ENCODE measurements at regions not wholly inside any gene's neighbourhood (a gene's known extent, or its start where the extent isn't known, plus 50 kb on each side); places are given as distances from the start of the nearest gene placed in this dataset.

DNA sequence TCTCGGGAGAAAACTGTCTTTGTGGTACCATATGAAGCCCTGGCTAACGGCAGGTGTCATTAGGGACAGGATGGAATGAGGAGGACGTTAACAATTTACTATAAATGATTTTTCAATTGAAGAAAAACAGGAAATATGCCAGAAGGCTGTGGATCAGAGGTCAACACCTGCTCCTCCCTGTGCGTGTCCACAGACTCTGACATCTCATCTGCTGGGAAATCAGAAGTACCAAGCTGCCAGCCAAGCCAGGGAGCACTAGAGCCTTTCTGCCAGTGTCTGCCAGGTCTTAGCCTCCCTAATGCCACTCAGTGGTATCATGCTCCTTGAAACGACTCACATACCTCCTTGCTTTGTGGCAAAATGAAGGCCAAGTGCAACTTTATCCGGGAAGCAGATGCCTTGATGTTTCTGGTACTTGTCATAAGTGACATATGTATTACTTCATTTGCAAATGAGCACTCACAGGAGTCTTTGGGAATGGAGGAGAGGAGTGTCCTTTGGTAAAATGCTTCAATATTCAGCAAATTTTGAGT is 541.1 kb downstream of the SATB2 start:
- Mint-ChIP-seq H3K36me3 (no peaks in the 10 kb centered on the region), H3K27me3 (peaks cover 0 to 1% of the 10 kb centered on the region in 2 donors), H3K9me3 (peaks cover 0 to 3% (median 0%) of the 10 kb centered on the region in 8 donors), H3K4me1 (no peaks in the 10 kb centered on the region), H3K27ac (no peak overlapping the region), H3K4me3 (no peak overlapping the region)
- Histone ChIP-seq H3K4me1 (ENCODE audit: insufficient read depth, low read length) (no peaks in the 10 kb centered on the region), H3K36me3 (ENCODE audit: insufficient read depth, low read length) (no peaks in the 10 kb centered on the region), H3K27me3 (ENCODE audit: insufficient read depth, low read length) (no peaks in the 10 kb centered on the region), H3K9me3 (ENCODE audit: control insufficient read depth in 1 of 2, low read length in 2 of 2) (no peaks in the 10 kb centered on the region), H3K4me3 (ENCODE audit: low read length in 2 of 2) (no peak overlapping the region), H3K27ac (ENCODE audit: low read depth, low read length) (no peak overlapping the region)
- CTCF ChIA-PET (ENCODE audit: partially characterized antibody) = no interaction called here
- no peak for DNase-seq
- intact Hi-C loops (cut with micrococcal nuclease) = no loop called here
- POLR2A ChIA-PET (ENCODE audit: partially characterized antibody) = no interaction called here

DNA sequence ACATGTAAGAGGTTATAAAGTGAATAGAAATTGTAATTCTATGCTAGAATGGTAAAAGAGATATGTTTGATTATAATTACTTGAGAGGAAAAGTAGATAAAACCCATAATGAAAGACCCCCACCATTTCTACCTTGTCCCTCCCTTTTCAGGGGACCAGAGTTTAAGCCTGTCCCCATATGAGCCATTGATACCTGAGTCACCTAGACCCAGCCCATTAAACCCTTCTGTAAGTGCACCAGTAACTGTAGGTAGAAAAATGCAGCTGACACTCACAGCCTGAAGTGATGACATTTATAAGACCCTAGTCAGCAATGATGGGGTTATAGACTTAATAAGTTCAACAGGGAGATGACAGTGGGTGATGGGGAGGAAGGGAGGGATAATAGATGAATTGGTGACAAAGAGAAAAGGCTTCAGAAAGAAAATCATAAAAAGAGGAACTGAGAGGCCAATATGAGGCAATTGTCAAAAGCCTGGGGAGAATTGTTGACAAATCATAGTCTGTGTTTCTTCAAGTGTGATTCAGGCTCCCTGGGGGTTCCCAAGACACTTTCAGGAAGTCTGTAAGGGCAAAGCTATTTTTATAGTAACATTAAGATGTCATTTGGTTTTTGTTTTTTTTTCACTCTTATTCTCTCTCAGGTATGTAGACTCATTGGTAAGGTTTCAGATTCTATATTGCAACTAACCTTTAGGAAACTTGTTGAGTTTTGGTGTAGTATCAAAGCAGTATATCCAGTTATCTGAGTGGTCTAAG is 544.2 kb downstream of the SATB2 start:
- no peaks in the 10 kb centered on the region for H3K27me3 ChIP-seq (ENCODE audit: insufficient read depth, low read length)
- no peaks in the 10 kb centered on the region for H3K9me3 ChIP-seq (ENCODE audit: control insufficient read depth in 1 of 2, low read length in 2 of 2)
- intact Hi-C loops (cut with micrococcal nuclease) = no loop called here
- Mint-ChIP-seq H3K4me1 (no peaks in the 10 kb centered on the region), H3K27ac (no peak overlapping the region), H3K27me3 (no peaks in the 10 kb centered on the region), H3K4me3 (no peak overlapping the region), H3K36me3 (no peaks in the 10 kb centered on the region), H3K9me3 (peaks cover 0 to 3% (median 0%) of the 10 kb centered on the region in 8 donors)
- CTCF ChIA-PET (ENCODE audit: partially characterized antibody) = no interaction called here
- H3K4me3 ChIP-seq (ENCODE audit: low read length in 2 of 2) = no peak overlapping the region
- no peak for DNase-seq
- POLR2A ChIA-PET (ENCODE audit: partially characterized antibody) = no interaction called here
- H3K36me3 ChIP-seq (ENCODE audit: insufficient read depth, low read length) = no peaks in the 10 kb centered on the region
- H3K4me1 ChIP-seq (ENCODE audit: insufficient read depth, low read length) = no peaks in the 10 kb centered on the region
- no peak overlapping the region for H3K27ac ChIP-seq (ENCODE audit: low read depth, low read length)

DNA sequence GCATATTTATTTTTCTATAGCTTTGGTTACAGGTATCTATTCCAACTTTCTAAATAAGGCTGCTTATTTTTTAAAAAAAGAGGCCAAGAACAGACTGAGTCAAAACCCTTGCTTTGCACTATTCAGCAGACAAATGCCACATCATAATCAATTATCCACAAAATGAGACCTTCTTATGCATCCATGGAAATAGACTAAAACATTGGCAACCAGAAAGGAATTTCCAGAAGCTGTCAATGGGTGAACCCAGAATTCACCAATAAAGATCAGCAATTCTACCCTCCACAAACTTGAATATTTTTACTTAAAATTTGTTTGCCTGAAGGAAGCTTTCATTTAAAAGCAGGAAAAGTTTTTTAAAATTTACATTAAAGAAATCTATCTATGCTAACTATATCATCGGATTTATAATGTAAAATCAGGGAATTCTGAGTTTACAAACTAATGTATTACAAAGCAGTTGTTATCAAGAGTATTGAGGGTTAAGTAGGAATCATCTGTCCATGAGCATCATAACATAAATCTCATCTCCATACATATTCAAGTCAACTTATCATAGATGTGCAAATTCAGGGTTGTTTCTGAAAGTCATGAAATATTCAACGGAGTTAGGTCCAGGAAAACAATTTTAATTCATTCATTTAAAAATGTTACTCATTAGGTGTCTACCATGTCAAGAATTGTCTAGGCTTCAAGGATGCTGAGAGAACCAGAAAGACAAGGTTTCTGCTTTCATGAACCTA is 548.0 kb downstream of the SATB2 start:
- no peaks in the 10 kb centered on the region for H3K27me3 ChIP-seq (ENCODE audit: insufficient read depth, low read length)
- no peak overlapping the region for H3K27ac ChIP-seq (ENCODE audit: low read depth, low read length)
- no peaks in the 10 kb centered on the region for H3K36me3 Mint-ChIP-seq
- peaks cover 0 to 2% (median 0%) of the 10 kb centered on the region in 8 donors for H3K9me3 Mint-ChIP-seq
- ChIA-PET POLR2A (ENCODE audit: partially characterized antibody) (no interaction called here), CTCF (ENCODE audit: partially characterized antibody) (no interaction called here)
- H3K4me3 Mint-ChIP-seq = no peak overlapping the region
- H3K4me1 Mint-ChIP-seq = no peaks in the 10 kb centered on the region
- no peaks in the 10 kb centered on the region for H3K9me3 ChIP-seq (ENCODE audit: control insufficient read depth in 1 of 2, low read length in 2 of 2)
- H3K4me3 ChIP-seq (ENCODE audit: low read length in 2 of 2) = no peak overlapping the region
- H3K4me1 ChIP-seq (ENCODE audit: insufficient read depth, low read length) = no peaks in the 10 kb centered on the region
- intact Hi-C loops (cut with micrococcal nuclease) = no loop called here
- no peaks in the 10 kb centered on the region for H3K27me3 Mint-ChIP-seq
- no peak for DNase-seq
- H3K36me3 ChIP-seq (ENCODE audit: insufficient read depth, low read length) = no peaks in the 10 kb centered on the region
- no peak overlapping the region for H3K27ac Mint-ChIP-seq

DNA sequence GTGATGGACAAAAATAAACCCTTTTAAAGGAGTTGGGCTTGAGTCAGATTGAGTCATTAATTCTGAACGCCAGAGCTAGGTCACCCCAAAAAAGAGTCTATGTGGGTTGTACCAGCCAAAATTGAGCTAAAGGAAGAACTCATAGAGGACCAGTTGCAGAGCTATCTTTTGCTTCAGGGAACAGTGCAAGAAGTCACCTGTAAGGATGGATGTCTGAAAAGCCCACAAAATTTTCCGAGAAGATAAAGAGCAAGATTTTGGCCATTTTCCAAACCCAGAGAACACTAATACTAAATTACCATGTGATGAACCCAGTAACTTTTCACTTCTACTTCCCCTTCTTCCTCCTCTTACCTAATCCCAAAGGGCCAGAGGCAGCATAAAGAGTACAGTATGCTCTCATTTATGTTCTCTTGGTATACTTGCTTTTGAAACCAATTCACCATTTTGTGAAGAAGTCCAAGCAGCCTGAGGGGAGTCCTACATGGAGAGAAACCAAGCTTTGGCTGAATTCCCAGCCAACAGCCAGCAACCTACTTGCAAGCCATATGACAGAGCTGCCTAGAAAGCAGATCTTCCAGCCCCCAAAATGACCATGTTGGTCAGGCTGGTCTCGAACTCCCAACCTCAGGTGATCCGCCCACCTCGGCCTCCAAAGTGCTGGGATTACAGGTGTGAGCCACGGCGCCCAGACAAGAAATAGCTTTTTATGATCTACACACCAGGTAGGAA is 551.7 kb downstream of the SATB2 start:
- Histone ChIP-seq H3K4me3 (ENCODE audit: low read length in 2 of 2) (no peak overlapping the region), H3K27ac (ENCODE audit: low read depth, low read length) (no peak overlapping the region), H3K36me3 (ENCODE audit: insufficient read depth, low read length) (no peaks in the 10 kb centered on the region), H3K9me3 (ENCODE audit: control insufficient read depth in 1 of 2, low read length in 2 of 2) (no peaks in the 10 kb centered on the region), H3K27me3 (ENCODE audit: insufficient read depth, low read length) (no peaks in the 10 kb centered on the region), H3K4me1 (ENCODE audit: insufficient read depth, low read length) (no peaks in the 10 kb centered on the region)
- Mint-ChIP-seq H3K4me1 (no peaks in the 10 kb centered on the region), H3K4me3 (no peak overlapping the region), H3K9me3 (peaks cover 0 to 2% (median 0%) of the 10 kb centered on the region in 8 donors), H3K27ac (no peak overlapping the region), H3K27me3 (no peaks in the 10 kb centered on the region), H3K36me3 (no peaks in the 10 kb centered on the region)
- intact Hi-C loops (cut with micrococcal nuclease) = no loop called here
- ChIA-PET POLR2A (ENCODE audit: partially characterized antibody) (no interaction called here), CTCF (ENCODE audit: partially characterized antibody) (no interaction called here)
- no peak for DNase-seq

DNA sequence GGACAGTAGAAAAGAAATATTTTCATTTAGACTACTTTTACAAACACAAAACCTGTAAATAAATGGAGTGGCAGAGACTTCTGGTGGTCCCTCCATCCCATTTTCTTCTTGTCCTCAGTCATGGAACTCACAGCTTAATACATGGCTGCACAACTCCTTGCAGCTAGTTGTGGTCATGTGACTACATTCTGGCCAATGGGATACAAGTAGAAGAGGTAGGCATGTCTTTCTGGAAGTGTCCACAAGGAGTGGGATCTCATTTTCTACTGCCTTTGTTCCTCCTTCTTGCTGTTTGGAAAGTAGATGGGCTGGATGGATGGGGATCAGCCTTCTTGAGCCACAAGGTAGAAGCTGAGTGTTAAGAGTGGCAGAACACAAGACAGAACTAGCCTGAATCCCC is 555.8 kb downstream of the SATB2 start:
- H3K27me3 ChIP-seq (ENCODE audit: insufficient read depth, low read length) = no peaks in the 10 kb centered on the region
- POLR2A ChIA-PET (ENCODE audit: partially characterized antibody) = no interaction called here
- H3K4me1 ChIP-seq (ENCODE audit: insufficient read depth, low read length) = no peaks in the 10 kb centered on the region
- H3K27me3 Mint-ChIP-seq = no peaks in the 10 kb centered on the region
- H3K36me3 ChIP-seq (ENCODE audit: insufficient read depth, low read length) = no peaks in the 10 kb centered on the region
- no peaks in the 10 kb centered on the region for H3K4me1 Mint-ChIP-seq
- H3K4me3 Mint-ChIP-seq = no peak overlapping the region
- H3K27ac ChIP-seq (ENCODE audit: low read depth, low read length) = no peak overlapping the region
- no peaks in the 10 kb centered on the region for H3K36me3 Mint-ChIP-seq
- CTCF ChIA-PET (ENCODE audit: partially characterized antibody) = interaction anchor here (0.7 kb wide), 1 partner anchor 10 kb away, joined by 3 read pairs; no protein-coding TSS in a partner anchor
- H3K4me3 ChIP-seq (ENCODE audit: low read length in 2 of 2) = no peak overlapping the region
- DNase-seq = no peak
- H3K9me3 ChIP-seq (ENCODE audit: control insufficient read depth in 1 of 2, low read length in 2 of 2) = no peaks in the 10 kb centered on the region
- H3K27ac Mint-ChIP-seq = no peak overlapping the region
- peaks cover 0 to 2% (median 0%) of the 10 kb centered on the region in 8 donors for H3K9me3 Mint-ChIP-seq
- intact Hi-C loops (cut with micrococcal nuclease) = no loop called here

DNA sequence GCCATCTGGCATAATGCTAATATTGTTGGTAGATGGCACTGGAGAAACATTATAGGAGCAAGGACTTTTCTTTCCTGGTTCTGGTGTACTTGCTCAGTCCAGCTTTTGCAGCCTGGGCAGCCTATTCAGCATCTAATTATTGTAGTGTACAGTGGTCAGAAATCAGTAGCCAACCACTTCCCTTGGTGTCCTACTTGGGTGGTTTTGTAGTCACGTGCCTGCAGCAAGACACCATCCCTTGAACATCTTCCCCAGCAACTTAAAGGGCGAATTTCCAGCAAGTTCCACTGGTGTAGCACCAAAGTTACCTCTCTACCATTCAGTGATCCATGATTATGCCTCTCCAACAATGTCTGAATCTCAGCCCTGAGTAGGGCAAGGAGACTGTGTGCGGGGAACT is 557.6 kb downstream of the SATB2 start:
- no peaks in the 10 kb centered on the region for H3K36me3 Mint-ChIP-seq

DNA sequence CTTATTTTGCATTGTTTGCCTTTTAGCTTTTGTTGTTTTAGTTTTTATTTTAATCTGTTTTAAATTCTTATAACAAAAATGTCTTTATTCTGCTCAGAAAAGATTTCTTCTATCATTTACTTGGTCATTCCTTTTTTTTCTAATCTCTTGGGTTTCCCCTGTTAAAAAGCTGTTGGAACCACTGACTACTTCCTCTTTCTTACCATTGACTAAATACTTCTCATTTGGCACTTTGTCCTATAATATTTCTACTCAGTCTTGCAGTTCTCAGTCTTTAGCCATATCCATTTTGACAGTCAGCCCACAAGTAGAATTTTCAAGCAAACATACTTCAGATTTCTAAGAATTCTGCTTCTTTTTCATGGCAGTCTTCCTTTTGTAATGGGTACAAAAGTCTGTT is 567.2 kb downstream of the SATB2 start:
- Histone ChIP-seq H3K9me3 (ENCODE audit: control insufficient read depth in 1 of 2, low read length in 2 of 2) (no peaks in the 10 kb centered on the region), H3K36me3 (ENCODE audit: insufficient read depth, low read length) (no peaks in the 10 kb centered on the region), H3K27ac (ENCODE audit: low read depth, low read length) (no peak overlapping the region), H3K4me1 (ENCODE audit: insufficient read depth, low read length) (no peaks in the 10 kb centered on the region), H3K4me3 (ENCODE audit: low read length in 2 of 2) (no peak overlapping the region), H3K27me3 (ENCODE audit: insufficient read depth, low read length) (no peaks in the 10 kb centered on the region)
- Mint-ChIP-seq H3K27ac (no peak overlapping the region), H3K27me3 (peaks cover 0 to 5% of the 10 kb centered on the region in 2 donors), H3K4me1 (no peaks in the 10 kb centered on the region), H3K9me3 (peaks cover 0 to 11% (median 3%) of the 10 kb centered on the region in 8 donors), H3K4me3 (no peak overlapping the region), H3K36me3 (no peaks in the 10 kb centered on the region)
- ChIA-PET POLR2A (ENCODE audit: partially characterized antibody) (no interaction called here), CTCF (ENCODE audit: partially characterized antibody) (no interaction called here)
- no peak for DNase-seq
- intact Hi-C loops (cut with micrococcal nuclease) = no loop called here

More for the DNA sequence above, 557.6 kb downstream of the SATB2 start:
- Mint-ChIP-seq H3K27me3 (no peaks in the 10 kb centered on the region), H3K9me3 (peaks cover 0 to 3% (median 0%) of the 10 kb centered on the region in 8 donors), H3K27ac (no peak overlapping the region), H3K4me3 (no peak overlapping the region), H3K4me1 (no peaks in the 10 kb centered on the region)
- Histone ChIP-seq H3K27me3 (ENCODE audit: insufficient read depth, low read length) (no peaks in the 10 kb centered on the region), H3K36me3 (ENCODE audit: insufficient read depth, low read length) (no peaks in the 10 kb centered on the region), H3K27ac (ENCODE audit: low read depth, low read length) (no peak overlapping the region), H3K9me3 (ENCODE audit: control insufficient read depth in 1 of 2, low read length in 2 of 2) (no peaks in the 10 kb centered on the region), H3K4me1 (ENCODE audit: insufficient read depth, low read length) (no peaks in the 10 kb centered on the region), H3K4me3 (ENCODE audit: low read length in 2 of 2) (no peak overlapping the region)
- DNase-seq = no peak
- CTCF ChIA-PET (ENCODE audit: partially characterized antibody) = no interaction called here
- POLR2A ChIA-PET (ENCODE audit: partially characterized antibody) = no interaction called here
- intact Hi-C loops (cut with micrococcal nuclease) = no loop called here

Measured in CD4-positive, alpha-beta memory T cell (primary cell).